MM.1S (cell line): ENCODE measurements at regions not wholly inside any gene's neighbourhood (a gene's known extent, or its start where the extent isn't known, plus 50 kb on each side); places are given as distances from the start of the nearest gene placed in this dataset.

Source experiments
- CTCF ChIP-seq: fragments of 300-600 bp; sonication (generic); IDR thresholded peaks from 2 replicates; pipeline ENCODE4 v1.5.1; 2016; ENCODE audit warnings: antibody characterized with exemption, low read length, mixed read lengths
- EZH2 ChIP-seq: fragments of 300-600 bp; sonication (generic); optimal IDR thresholded peaks from 2 replicates; pipeline ENCODE3; 2017; ENCODE audit warnings: low read depth, mild to moderate bottlenecking, antibody characterized with exemption, low read length, mixed read lengths
- EZH2phosphoT487 ChIP-seq: fragments of 300-600 bp; sonication (generic); IDR thresholded peaks from 2 replicates; pipeline ENCODE4 v1.6.1; 2018; ENCODE audit warnings: antibody characterized with exemption, low read length

- TF ChIP-seq CTCF: no peak
- TF ChIP-seq EZH2: no peak
- no peak for TF ChIP-seq EZH2phosphoT487
These were observed 565.1 kb downstream of the NPHP4 start for GRCh38 chr1:5427026-5427613.
